K562 (cell line): ENCODE measurements at regions not wholly inside any gene's neighbourhood (a gene's known extent, or its start where the extent isn't known, plus 50 kb on each side); places are given as distances from the start of the nearest gene placed in this dataset.

Experiments
- CHD7 ChIP-seq: fragments of 200-600 bp; sonication (generic); IDR thresholded peaks from one replicate; pipeline ENCODE4 v1.6.1; 2012; ENCODE audit warnings: mild to moderate bottlenecking, low read depth, low read length, inconsistent platforms
- RBM22 ChIP-seq: fragments of 200-400 bp; formaldehyde crosslinking; IDR thresholded peaks from 2 replicates; pipeline ENCODE4 v1.6.1; 2018; ENCODE audit warnings: low read length, low read depth; ENCODE audit not compliant: poor library complexity, severe bottlenecking
- RUNX1 ChIP-seq: sonication (generic); IDR thresholded peaks from 2 replicates; pipeline ENCODE4 v1.6.1; 2016; ENCODE audit warnings: antibody characterized with exemption, low read depth
- ZNF695 ChIP-seq: fragments of 450-650 bp; formaldehyde crosslinking; IDR thresholded peaks from 2 replicates; pipeline ENCODE4 v1.4.0; 2020; ENCODE audit warnings: mild to moderate bottlenecking, moderate library complexity

GRCh38 chr1:102566182-102566581 lies 542.1 kb downstream of the COL11A1 start (continued):
- TF ChIP-seq CHD7 (no peak), RUNX1 (no peak), ZNF695 (CRISPR knock-in tag) (no peak), RBM22 (no peak)
- TF ChIP-seq, all 486 proteins: peak for 0
